ENCODE measurements at regions not wholly inside any gene's neighbourhood (a gene's known extent, or its start where the extent isn't known, plus 50 kb on each side); places are given as distances from the start of the nearest gene placed in this dataset.
A peak's percentile ranks its signal among the peaks of the same experiment; 100 is the strongest.

- H3K9me3 ChIP-seq (ENCODE audit: control insufficient read depth in 4 of 4, insufficient read depth in 3 of 4, low read length in 3 of 4), result no peaks in the 10 kb centered on the region
- H3K4me3 ChIP-seq, result no peak overlapping the region
- no peaks in the 10 kb centered on the region for H3K27me3 ChIP-seq (ENCODE audit: control insufficient read depth in 3 of 3, insufficient read depth in 3 of 3, low read length in 2 of 3)
- peaks cover 0 to 14% (median 8%) of the 10 kb centered on the region in 5 donors for H3K4me1 ChIP-seq (ENCODE audit: control insufficient read depth in 5 of 5, insufficient read depth in 5 of 5, low read length in 5 of 5)
- no peak for TF ChIP-seq CTCF (IDR thresholded peaks at IDR 0.05; ENCODE audit: control extremely low read depth, extremely low read depth)
- DNase-seq (no peak), ATAC-seq (ENCODE audit: insufficient read depth, low FRiP score) (no peak)
- no peaks in the 10 kb centered on the region for H3K36me3 ChIP-seq (ENCODE audit: control insufficient read depth in 4 of 4, insufficient read depth in 4 of 4, low read length in 4 of 4)
- 58 to 75% methylated on average over 4 of the region's 4 CpGs for WGBS, 2 donors
- no peak overlapping the region for H3K27ac ChIP-seq (ENCODE audit: low read depth in 1 of 2, low read length in 1 of 2)
- H3K9ac ChIP-seq (ENCODE audit: insufficient read depth in 1 of 2, low read length in 2 of 2), result no peak overlapping the region
Observed at GRCh38 chr2:226333388-226333787, 466.2 kb downstream of the IRS1 start.

GRCh38 chr2:226330206-226330605, 469.4 kb downstream of the IRS1 start:
- Histone ChIP-seq H3K36me3 (ENCODE audit: control insufficient read depth in 4 of 4, insufficient read depth in 4 of 4, low read length in 4 of 4) (no peaks in the 10 kb centered on the region), H3K27ac (ENCODE audit: low read depth in 1 of 2, low read length in 1 of 2) (no peak overlapping the region), H3K9me3 (ENCODE audit: control insufficient read depth in 4 of 4, insufficient read depth in 3 of 4, low read length in 3 of 4) (no peaks in the 10 kb centered on the region), H3K4me3 (no peak overlapping the region), H3K27me3 (ENCODE audit: control insufficient read depth in 3 of 3, insufficient read depth in 3 of 3, low read length in 2 of 3) (no peaks in the 10 kb centered on the region), H3K9ac (ENCODE audit: insufficient read depth in 1 of 2, low read length in 2 of 2) (no peak overlapping the region), H3K4me1 (ENCODE audit: control insufficient read depth in 5 of 5, insufficient read depth in 5 of 5, low read length in 5 of 5) (peaks cover 0 to 6% (median 0%) of the 10 kb centered on the region in 5 donors)
- DNase-seq (no peak), ATAC-seq (ENCODE audit: insufficient read depth, low FRiP score) (no peak)
- TF ChIP-seq CTCF (IDR thresholded peaks at IDR 0.05; ENCODE audit: control extremely low read depth, extremely low read depth), result no peak

- H3K4me3 ChIP-seq, result peak overlapping the region; percentile 27
- peaks cover 0 to 1% (median 0%) of the 10 kb centered on the region in 5 donors for H3K4me1 ChIP-seq (ENCODE audit: control insufficient read depth in 5 of 5, insufficient read depth in 5 of 5, low read length in 5 of 5)
- no peak overlapping the region for H3K27ac ChIP-seq (ENCODE audit: low read depth in 1 of 2, low read length in 1 of 2)
- DNase-seq (no peak), ATAC-seq (ENCODE audit: insufficient read depth, low FRiP score) (no peak)
- no peak overlapping the region for H3K9ac ChIP-seq (ENCODE audit: insufficient read depth in 1 of 2, low read length in 2 of 2)
- no peaks in the 10 kb centered on the region for H3K9me3 ChIP-seq (ENCODE audit: control insufficient read depth in 4 of 4, insufficient read depth in 3 of 4, low read length in 3 of 4)
- H3K27me3 ChIP-seq (ENCODE audit: control insufficient read depth in 3 of 3, insufficient read depth in 3 of 3, low read length in 2 of 3), result no peaks in the 10 kb centered on the region
- no peaks in the 10 kb centered on the region for H3K36me3 ChIP-seq (ENCODE audit: control insufficient read depth in 4 of 4, insufficient read depth in 4 of 4, low read length in 4 of 4)
- WGBS, 2 donors, result 91 to 95% methylated on average over 4 of the region's 4 CpGs
- no peak for TF ChIP-seq CTCF (IDR thresholded peaks at IDR 0.05; ENCODE audit: control extremely low read depth, extremely low read depth)
Observed at GRCh38 chr2:226329180-226329579, 470.4 kb downstream of the IRS1 start.

GRCh38 chr2:226327830-226328229, 471.8 kb downstream of the IRS1 start:
- no peaks in the 10 kb centered on the region for H3K36me3 ChIP-seq (ENCODE audit: control insufficient read depth in 4 of 4, insufficient read depth in 4 of 4, low read length in 4 of 4)
- WGBS, 2 donors, result 93 to 95% methylated on average over 4 of the region's 4 CpGs
- no peaks in the 10 kb centered on the region for H3K9me3 ChIP-seq (ENCODE audit: control insufficient read depth in 4 of 4, insufficient read depth in 3 of 4, low read length in 3 of 4)
- DNase-seq (no peak), ATAC-seq (ENCODE audit: insufficient read depth, low FRiP score) (no peak)
- no peak overlapping the region for H3K27ac ChIP-seq (ENCODE audit: low read depth in 1 of 2, low read length in 1 of 2)
- peaks cover 0 to 1% (median 0%) of the 10 kb centered on the region in 5 donors for H3K4me1 ChIP-seq (ENCODE audit: control insufficient read depth in 5 of 5, insufficient read depth in 5 of 5, low read length in 5 of 5)
- no peak overlapping the region for H3K9ac ChIP-seq (ENCODE audit: insufficient read depth in 1 of 2, low read length in 2 of 2)
- H3K4me3 ChIP-seq, result no peak overlapping the region
- H3K27me3 ChIP-seq (ENCODE audit: control insufficient read depth in 3 of 3, insufficient read depth in 3 of 3, low read length in 2 of 3), result no peaks in the 10 kb centered on the region
- TF ChIP-seq CTCF (IDR thresholded peaks at IDR 0.05; ENCODE audit: control extremely low read depth, extremely low read depth), result no peak

Data from lung (tissue), 11 donors.